ENCODE measurements at regions not wholly inside any gene's neighbourhood (a gene's known extent, or its start where the extent isn't known, plus 50 kb on each side); places are given as distances from the start of the nearest gene placed in this dataset.

DNA sequence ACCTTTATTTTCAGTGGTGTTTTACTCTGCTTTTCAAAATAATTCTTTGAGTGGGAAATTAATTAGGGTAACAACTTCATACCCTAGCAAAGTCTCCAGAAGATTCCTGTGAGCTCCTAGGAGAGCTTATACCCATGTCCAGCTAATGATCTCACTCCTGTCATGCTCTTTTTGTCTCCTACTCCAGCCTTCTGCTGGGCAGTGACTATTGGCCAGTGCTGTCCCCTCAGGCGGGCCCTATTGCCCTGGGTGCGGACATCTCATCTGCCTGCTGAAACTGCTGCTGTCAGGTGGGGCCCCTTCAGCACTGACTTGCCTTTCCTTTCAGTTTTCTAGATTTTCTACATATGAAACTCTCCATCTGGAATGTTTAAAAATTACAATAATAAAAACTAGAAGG, 80.3 kb downstream of the EBLN1 start:
- TF ChIP-seq, protein P1, sequence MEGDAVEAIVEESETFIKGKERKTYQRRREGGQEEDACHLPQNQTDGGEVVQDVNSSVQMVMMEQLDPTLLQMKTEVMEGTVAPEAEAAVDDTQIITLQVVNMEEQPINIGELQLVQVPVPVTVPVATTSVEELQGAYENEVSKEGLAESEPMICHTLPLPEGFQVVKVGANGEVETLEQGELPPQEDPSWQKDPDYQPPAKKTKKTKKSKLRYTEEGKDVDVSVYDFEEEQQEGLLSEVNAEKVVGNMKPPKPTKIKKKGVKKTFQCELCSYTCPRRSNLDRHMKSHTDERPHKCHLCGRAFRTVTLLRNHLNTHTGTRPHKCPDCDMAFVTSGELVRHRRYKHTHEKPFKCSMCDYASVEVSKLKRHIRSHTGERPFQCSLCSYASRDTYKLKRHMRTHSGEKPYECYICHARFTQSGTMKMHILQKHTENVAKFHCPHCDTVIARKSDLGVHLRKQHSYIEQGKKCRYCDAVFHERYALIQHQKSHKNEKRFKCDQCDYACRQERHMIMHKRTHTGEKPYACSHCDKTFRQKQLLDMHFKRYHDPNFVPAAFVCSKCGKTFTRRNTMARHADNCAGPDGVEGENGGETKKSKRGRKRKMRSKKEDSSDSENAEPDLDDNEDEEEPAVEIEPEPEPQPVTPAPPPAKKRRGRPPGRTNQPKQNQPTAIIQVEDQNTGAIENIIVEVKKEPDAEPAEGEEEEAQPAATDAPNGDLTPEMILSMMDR (optimal IDR thresholded peaks at IDR 0.05 in 1 of 3, IDR thresholded peaks at IDR 0.05 in 1 of 3, conservative IDR thresholded peaks at IDR 0.05 in 1 of 3; ENCODE audit: extremely low read depth in 1 of 3, insufficient read depth in 2 of 3, low read length in 3 of 3): no peak
- no peak for TF ChIP-seq EZH2 (IDR thresholded peaks at IDR 0.05; ENCODE audit: low read length)
